Endometrial microvascular endothelial cells (primary cell): ENCODE measurements at regions not wholly inside any gene's neighbourhood (a gene's known extent, or its start where the extent isn't known, plus 50 kb on each side); places are given as distances from the start of the nearest gene placed in this dataset.

ENCODE experiments used
- in situ Hi-C: cut with HindIII; loops from 2 replicates; pipeline ENCODE4 v1.10.0; 2017; ENCODE audit warnings: low sequenced_read_pairs, low pct_unique_long_range_greater_than_20kb; ENCODE audit errors: inconsistent ontology term

GRCh38 chr2:160701822-160702221 is 208.2 kb upstream of the RBMS1 start:
- in situ Hi-C loops, result no loop called here

GRCh38 chr2:160702754-160703153 is 209.1 kb upstream of the RBMS1 start:
- in situ Hi-C loops, result no loop called here

GRCh38 chr2:160703648-160704585 is 210.3 kb upstream of the RBMS1 start:
- in situ Hi-C loops, result no loop called here

GRCh38 chr2:160715428-160715827 is 221.8 kb upstream of the RBMS1 start:
- in situ Hi-C loops, result no loop called here

GRCh38 chr2:160719116-160719515 is 225.5 kb upstream of the RBMS1 start:
- in situ Hi-C loops, result no loop called here

- in situ Hi-C loops, result no loop called here
These were observed 226.5 kb upstream of the RBMS1 start for GRCh38 chr2:160720098-160720497.

GRCh38 chr2:160721089-160722040 is 227.8 kb upstream of the RBMS1 start:
- in situ Hi-C loops, result no loop called here

GRCh38 chr2:160726046-160726445 is 232.4 kb upstream of the RBMS1 start:
- in situ Hi-C loops, result no loop called here

GRCh38 chr2:160730296-160730995 is 236.8 kb upstream of the RBMS1 start:
- in situ Hi-C loops, result no loop called here

- in situ Hi-C loops, result no loop called here
These were observed 237.8 kb upstream of the RBMS1 start for GRCh38 chr2:160731415-160731814.

- in situ Hi-C loops, result no loop called here
These were observed 238.2 kb upstream of the RBMS1 start for GRCh38 chr2:160731856-160732255.

- in situ Hi-C loops, result no loop called here
These were observed 242.1 kb upstream of the RBMS1 start for GRCh38 chr2:160735696-160736095.

GRCh38 chr2:160736148-160737028 is 242.8 kb upstream of the RBMS1 start:
- in situ Hi-C loops, result no loop called here

- in situ Hi-C loops, result no loop called here
These were observed 243.6 kb upstream of the RBMS1 start for GRCh38 chr2:160737247-160737646.

GRCh38 chr2:160741271-160741670 is 247.7 kb upstream of the RBMS1 start:
- in situ Hi-C loops, result no loop called here

GRCh38 chr2:160741815-160742214 is 248.2 kb upstream of the RBMS1 start:
- in situ Hi-C loops, result no loop called here

- in situ Hi-C loops, result no loop called here
These were observed 249.1 kb upstream of the RBMS1 start for GRCh38 chr2:160742667-160743066.

- in situ Hi-C loops, result no loop called here
These were observed 254.0 kb upstream of the RBMS1 start for GRCh38 chr2:160747501-160748170.
